ENCODE measurements at regions not wholly inside any gene's neighbourhood (a gene's known extent, or its start where the extent isn't known, plus 50 kb on each side); places are given as distances from the start of the nearest gene placed in this dataset.

GRCh38 chr13:39938596-39938995 is 283.1 kb downstream of the COG6 start:
- TF ChIP-seq NFYB (CRISPR knock-in tag; conservative IDR thresholded peaks at IDR 0.05; ENCODE audit: low read depth) (no peak), CTCF (IDR thresholded peaks at IDR 0.05) (no peak), ZSCAN18 (CRISPR knock-in tag; IDR thresholded peaks at IDR 0.05) (no peak), ATF3 (CRISPR knock-in tag; conservative IDR thresholded peaks at IDR 0.05) (no peak), PRDM15 (CRISPR knock-in tag; IDR thresholded peaks at IDR 0.05) (no peak), USF2 (CRISPR knock-in tag; IDR thresholded peaks at IDR 0.05) (no peak), MXD4 (CRISPR knock-in tag; IDR thresholded peaks at IDR 0.05; ENCODE audit: borderline replicate concordance) (no peak), OVOL2 (CRISPR knock-in tag; IDR thresholded peaks at IDR 0.05; ENCODE audit: borderline replicate concordance) (no peak)
